ENCODE measurements at regions not wholly inside any gene's neighbourhood (a gene's known extent, or its start where the extent isn't known, plus 50 kb on each side); places are given as distances from the start of the nearest gene placed in this dataset.

GRCh38 chrX:115936008-115936407 lies 234.5 kb upstream of the AGTR2 start:
- TF ChIP-seq, protein P1, sequence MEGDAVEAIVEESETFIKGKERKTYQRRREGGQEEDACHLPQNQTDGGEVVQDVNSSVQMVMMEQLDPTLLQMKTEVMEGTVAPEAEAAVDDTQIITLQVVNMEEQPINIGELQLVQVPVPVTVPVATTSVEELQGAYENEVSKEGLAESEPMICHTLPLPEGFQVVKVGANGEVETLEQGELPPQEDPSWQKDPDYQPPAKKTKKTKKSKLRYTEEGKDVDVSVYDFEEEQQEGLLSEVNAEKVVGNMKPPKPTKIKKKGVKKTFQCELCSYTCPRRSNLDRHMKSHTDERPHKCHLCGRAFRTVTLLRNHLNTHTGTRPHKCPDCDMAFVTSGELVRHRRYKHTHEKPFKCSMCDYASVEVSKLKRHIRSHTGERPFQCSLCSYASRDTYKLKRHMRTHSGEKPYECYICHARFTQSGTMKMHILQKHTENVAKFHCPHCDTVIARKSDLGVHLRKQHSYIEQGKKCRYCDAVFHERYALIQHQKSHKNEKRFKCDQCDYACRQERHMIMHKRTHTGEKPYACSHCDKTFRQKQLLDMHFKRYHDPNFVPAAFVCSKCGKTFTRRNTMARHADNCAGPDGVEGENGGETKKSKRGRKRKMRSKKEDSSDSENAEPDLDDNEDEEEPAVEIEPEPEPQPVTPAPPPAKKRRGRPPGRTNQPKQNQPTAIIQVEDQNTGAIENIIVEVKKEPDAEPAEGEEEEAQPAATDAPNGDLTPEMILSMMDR (IDR thresholded peaks at IDR 0.05): no peak
- no peak for TF ChIP-seq POLR2A (IDR thresholded peaks at IDR 0.05; ENCODE audit: low read depth)
- no peak for TF ChIP-seq POLR2AphosphoS5 (IDR thresholded peaks at IDR 0.05)
